H9 (cell line): ENCODE measurements at regions not wholly inside any gene's neighbourhood (a gene's known extent, or its start where the extent isn't known, plus 50 kb on each side); places are given as distances from the start of the nearest gene placed in this dataset.

Experiments used
- DNase-seq: peaks from one replicate; pipeline ENCODE4 v3.0.0-alpha.2; 2017
- H2AFZ ChIP-seq: one replicate; pipeline ENCODE4 v1.6.1; 2013; ENCODE audit warnings: mild to moderate bottlenecking, low read length, control low read depth, moderate library complexity
- H2AK5ac ChIP-seq: 2 replicates; pipeline ENCODE4 v1.6.1; 2013; ENCODE audit warnings: low read length, control low read depth, mixed read lengths; ENCODE audit not compliant: insufficient read length
- H2BK120ac ChIP-seq: one replicate; pipeline ENCODE4 v1.6.1; 2013; ENCODE audit warnings: low read depth, mild to moderate bottlenecking, low read length, control low read depth, inconsistent platforms; ENCODE audit not compliant: poor library complexity, severe bottlenecking
- H2BK12ac ChIP-seq: 2 replicates; pipeline ENCODE4 v1.6.1; 2013; ENCODE audit warnings: low read length, control low read depth, mixed read lengths, low read depth; ENCODE audit not compliant: insufficient read length
- H2BK15ac ChIP-seq: 2 replicates; pipeline ENCODE4 v1.6.1; 2013; ENCODE audit warnings: low read depth, low read length, control low read depth
- H2BK20ac ChIP-seq: one replicate; pipeline ENCODE4 v1.6.1; 2013; ENCODE audit warnings: low read depth, mild to moderate bottlenecking, low read length, control low read depth, inconsistent platforms; ENCODE audit not compliant: poor library complexity, severe bottlenecking
- H2BK5ac ChIP-seq: 2 replicates; pipeline ENCODE4 v1.6.1; 2013; ENCODE audit warnings: low read length, control low read depth, mixed read lengths; ENCODE audit not compliant: insufficient read length
- H3K14ac ChIP-seq: 2 replicates; pipeline ENCODE4 v1.6.1; 2013; ENCODE audit warnings: low read length, control low read depth; ENCODE audit not compliant: insufficient read depth
- H3K18ac ChIP-seq: 2 replicates; pipeline ENCODE4 v1.6.1; 2013; ENCODE audit warnings: low read depth, mild to moderate bottlenecking, mixed read lengths, low read length, control low read depth; ENCODE audit not compliant: insufficient read length
- H3K23ac ChIP-seq: 2 replicates; pipeline ENCODE4 v1.6.1; 2013; ENCODE audit warnings: low read length, control low read depth, mixed read lengths, low read depth; ENCODE audit not compliant: insufficient read length
- H3K23me2 ChIP-seq: 2 replicates; pipeline ENCODE4 v1.6.1; 2013; ENCODE audit warnings: low read depth, mild to moderate bottlenecking, mixed read lengths, low read length, control low read depth; ENCODE audit not compliant: insufficient read length, poor library complexity, severe bottlenecking
- H3K27ac ChIP-seq: 2 replicates; pipeline ENCODE4 v1.5.1; 2013; ENCODE audit warnings: low read length, control low read depth, mixed read lengths, low read depth; ENCODE audit not compliant: insufficient read length
- H3K27me3 ChIP-seq: 2 replicates; pipeline ENCODE4 v1.6.1; 2013; ENCODE audit warnings: low read length, control low read depth, inconsistent platforms; ENCODE audit not compliant: insufficient read depth
- H3K4ac ChIP-seq: 2 replicates; pipeline ENCODE4 v1.6.1; 2013; ENCODE audit warnings: low read depth, mild to moderate bottlenecking, control low read depth, inconsistent platforms, low read length, moderate library complexity
- H3K4me1 ChIP-seq: 2 replicates; pipeline ENCODE4 v1.6.1; 2013; ENCODE audit warnings: low read length, control low read depth, inconsistent platforms; ENCODE audit not compliant: insufficient read depth
- H3K4me2 ChIP-seq: 2 replicates; pipeline ENCODE4 v1.6.1; 2013; ENCODE audit warnings: low read length, control low read depth, mixed read lengths; ENCODE audit not compliant: insufficient read length, insufficient read depth
- H3K56ac ChIP-seq: 2 replicates; pipeline ENCODE4 v1.6.1; 2013; ENCODE audit warnings: low read depth, mild to moderate bottlenecking, mixed read lengths, low read length, control low read depth; ENCODE audit not compliant: insufficient read length
- H3K79me1 ChIP-seq: 2 replicates; pipeline ENCODE4 v1.6.1; 2013; ENCODE audit warnings: low read depth, mild to moderate bottlenecking, moderate library complexity, low read length, control low read depth, inconsistent platforms; ENCODE audit not compliant: insufficient read depth, poor library complexity, severe bottlenecking
- H3K79me2 ChIP-seq: 2 replicates; pipeline ENCODE4 v1.6.1; 2013; ENCODE audit warnings: low read length, control low read depth, inconsistent platforms; ENCODE audit not compliant: insufficient read depth
- H3K9ac ChIP-seq: 2 replicates; pipeline ENCODE4 v1.6.1; 2013; ENCODE audit warnings: low read length, control low read depth, mixed read lengths; ENCODE audit not compliant: insufficient read length; ENCODE audit errors: extremely low read depth
- H3K9me3 ChIP-seq: one replicate; pipeline ENCODE4 v1.6.1; 2013; ENCODE audit warnings: low read depth, low read length, inconsistent platforms; ENCODE audit not compliant: control insufficient read depth
- H3T11ph ChIP-seq: one replicate; pipeline ENCODE4 v1.6.1; 2013; ENCODE audit warnings: mild to moderate bottlenecking, low read length, control low read depth, inconsistent platforms
- H4K20me1 ChIP-seq: one replicate; pipeline ENCODE4 v1.6.1; 2013; ENCODE audit not compliant: control insufficient read depth, insufficient read length, insufficient read depth
- H4K5ac ChIP-seq: 2 replicates; pipeline ENCODE4 v1.6.1; 2013; ENCODE audit warnings: low read depth, mild to moderate bottlenecking, mixed read lengths, low read length, control low read depth; ENCODE audit not compliant: insufficient read length
- H4K8ac ChIP-seq: replicated peaks from 2 replicates; pipeline ENCODE4 v1.6.1; 2013; ENCODE audit warnings: low read length, control low read depth, mixed read lengths, low read depth; ENCODE audit not compliant: insufficient read length
- H4K91ac ChIP-seq: 2 replicates; pipeline ENCODE4 v1.6.1; 2013; ENCODE audit warnings: low read depth, mild to moderate bottlenecking, moderate library complexity, mixed read lengths, low read length, control low read depth; ENCODE audit not compliant: insufficient read length
- H3K27ac Mint-ChIP-seq, 3 experiments: 2 replicates in 2 of 3; 3 replicates in 1 of 3; pipeline ENCODE4 v1.8.0; 2020 to 2021; ENCODE audit warnings: mixed read lengths in 3 of 3, mild to moderate bottlenecking in 1 of 3, moderate library complexity in 1 of 3
- H3K27me3 Mint-ChIP-seq: 2 replicates; pipeline ENCODE4 v1.8.0; 2021; ENCODE audit warnings: low read depth, mild to moderate bottlenecking, moderate library complexity, mixed read lengths
- H3K36me3 Mint-ChIP-seq, 3 experiments: 2 replicates in 2 of 3; 3 replicates in 1 of 3; pipeline ENCODE4 v1.8.0; 2020 to 2021; ENCODE audit warnings: low read depth in 3 of 3, mixed read lengths in 3 of 3; ENCODE audit not compliant: insufficient read depth in 1 of 3
- H3K4me1 Mint-ChIP-seq, 2 experiments: 2 replicates each; pipeline ENCODE4 v1.8.0; 2020; ENCODE audit warnings: mixed read lengths in 2 of 2
- H3K4me3 Mint-ChIP-seq, 2 experiments: 2 replicates in 1 of 2; 3 replicates in 1 of 2; pipeline ENCODE4 v1.8.0; 2020 to 2021; ENCODE audit warnings: mild to moderate bottlenecking in 2 of 2, mixed read lengths in 2 of 2, moderate library complexity in 1 of 2
- H3K9me3 Mint-ChIP-seq, 2 experiments: 2 replicates in 1 of 2; 3 replicates in 1 of 2; pipeline ENCODE4 v1.8.0; 2020; ENCODE audit warnings: mild to moderate bottlenecking in 2 of 2, mixed read lengths in 2 of 2, moderate library complexity in 1 of 2
- CTCF ChIP-seq: fragments of 200-600 bp; sonication (generic); conservative IDR thresholded peaks from 3 replicates; pipeline ENCODE4 v1.8.0; 2021; ENCODE audit warnings: antibody characterized with exemption, mild to moderate bottlenecking
- WGBS: extraction: QIAGEN DNeasy Blood & Tissue Kit; methylation state at CpG from one replicate; pipeline ENCODE4 v1.1.7; 2013; ENCODE audit warnings: missing lambda C conversion rate, low lambda C conversion rate, mixed read lengths; ENCODE audit not compliant: insufficient read length; ENCODE audit errors: extremely low coverage; 5-methylcytosine and 5-hydroxymethylcytosine counted together

GRCh38 chr6:11923621-11924020 is 88.5 kb upstream of the HIVEP1 start:
- no peak overlapping the region for H3K27ac Mint-ChIP-seq
- no peaks in the 10 kb centered on the region for H3K9me3 ChIP-seq
- peaks cover 7% of the 10 kb centered on the region; the same call in 1 of the 2 replicates for H3K4me1 ChIP-seq
- no peak overlapping the region for H2BK20ac ChIP-seq
- no peak overlapping the region for H3K9ac ChIP-seq
- H4K20me1 ChIP-seq: no peaks in the 10 kb centered on the region
- TF ChIP-seq CTCF: no peak
- no peak overlapping the region for H3K4me3 Mint-ChIP-seq
- no peaks in the 10 kb centered on the region for H3K23me2 ChIP-seq
- H4K8ac ChIP-seq: no peak overlapping the region
- H3K79me2 ChIP-seq: no peaks in the 10 kb centered on the region
- no peak overlapping the region for H3K14ac ChIP-seq
- H2BK12ac ChIP-seq: no peak overlapping the region
- no peak overlapping the region for H3T11ph ChIP-seq
- H3K27me3 ChIP-seq: no peaks in the 10 kb centered on the region
- no peak overlapping the region for H3K18ac ChIP-seq
- no peak overlapping the region for H3K23ac ChIP-seq
- H4K5ac ChIP-seq: no peak overlapping the region
- no peak overlapping the region for H3K27ac ChIP-seq
- H2AFZ ChIP-seq: no peak overlapping the region
- H3K79me1 ChIP-seq: no peaks in the 10 kb centered on the region
- peaks cover 1% of the 10 kb centered on the region for H3K27me3 Mint-ChIP-seq
- H3K56ac ChIP-seq: no peak overlapping the region
- no peak overlapping the region for H4K91ac ChIP-seq
- no peaks in the 10 kb centered on the region for H3K36me3 Mint-ChIP-seq
- DNase-seq: no peak
- H2BK120ac ChIP-seq: no peak overlapping the region
- peaks cover 28 to 38% of the 10 kb centered on the region in 2 experiments for H3K4me1 Mint-ChIP-seq
- H2BK15ac ChIP-seq: no peak overlapping the region
- no peak overlapping the region for H2BK5ac ChIP-seq
- no peaks in the 10 kb centered on the region; a peak in 1 of 5 replicates for H3K9me3 Mint-ChIP-seq
- no peak overlapping the region for H3K4ac ChIP-seq
- no peak overlapping the region for H3K4me2 ChIP-seq
- whole genome bisulfite sequencing: no CpG with 5 or more reads among the region's 3 CpGs
- no peak overlapping the region for H2AK5ac ChIP-seq
